Keratinocyte (primary cell): ENCODE measurements at regions not wholly inside any gene's neighbourhood (a gene's known extent, or its start where the extent isn't known, plus 50 kb on each side); places are given as distances from the start of the nearest gene placed in this dataset.

Experiments used
- DNase-seq: peaks from one replicate; pipeline ENCODE4 v3.0.0-alpha.2; 2011; ENCODE audit warnings: low read depth, missing footprints, low spot score
- FAIRE-seq: peaks from 2 replicates; lab custom pipeline; 2011; peaks lifted over from hg19 to GRCh38; lab: Jason Lieb, UNC
- H2AFZ ChIP-seq: 2 replicates; pipeline ENCODE4 v1.6.0; 2012; ENCODE audit warnings: low read length, control low read depth, inconsistent platforms; ENCODE audit not compliant: control insufficient read depth
- H3K27ac ChIP-seq: 2 replicates; pipeline ENCODE4 v1.5.1; 2011; ENCODE audit warnings: low read length; ENCODE audit not compliant: control insufficient read depth, insufficient read depth
- H3K27me3 ChIP-seq: 3 replicates; pipeline ENCODE4 v1.6.0; 2011; ENCODE audit warnings: low read length; ENCODE audit not compliant: control insufficient read depth, insufficient read depth; ENCODE audit errors: extremely low read depth
- H3K36me3 ChIP-seq, 2 experiments: 2 replicates in 1 of 2; 3 replicates in 1 of 2; pipeline ENCODE4 v1.5.1; 2011; ENCODE audit warnings: low read length in 2 of 2, mild to moderate bottlenecking in 1 of 2; ENCODE audit not compliant: control insufficient read depth in 2 of 2, insufficient read depth in 2 of 2; ENCODE audit errors: extremely low read depth in 1 of 2
- H3K4me1 ChIP-seq: 3 replicates; pipeline ENCODE4 v1.5.1; 2011; ENCODE audit warnings: low read length; ENCODE audit not compliant: control insufficient read depth, insufficient read depth; ENCODE audit errors: extremely low read depth
- H3K4me2 ChIP-seq: 3 replicates; pipeline ENCODE4 v1.6.0; 2011; ENCODE audit warnings: low read depth, low read length; ENCODE audit not compliant: control insufficient read depth, insufficient read depth; ENCODE audit errors: extremely low read depth
- H3K4me3 ChIP-seq, 3 experiments: fragments of 200-600 bp in 1 of 3; sonication (generic) in 1 of 3; 2 replicates in 2 of 3; 3 replicates in 1 of 3; pipeline ENCODE4 v1.5.1; 2011 to 2016; ENCODE audit warnings: low read length in 3 of 3, mild to moderate bottlenecking in 3 of 3, control low read depth in 2 of 3, inconsistent platforms in 1 of 3, low read depth in 1 of 3, mixed read lengths in 1 of 3, mixed run types in 1 of 3, moderate library complexity in 1 of 3; ENCODE audit not compliant: control insufficient read depth in 2 of 3, insufficient read depth in 2 of 3; ENCODE audit errors: extremely low read depth in 1 of 3
- H3K79me2 ChIP-seq: 2 replicates; pipeline ENCODE4 v1.6.0; 2012; ENCODE audit warnings: low read length; ENCODE audit not compliant: control insufficient read depth, insufficient read depth
- H3K9ac ChIP-seq: 3 replicates; pipeline ENCODE4 v1.6.0; 2011; ENCODE audit warnings: low read length; ENCODE audit not compliant: control insufficient read depth, insufficient read depth; ENCODE audit errors: extremely low read depth
- H3K9me1 ChIP-seq: 3 replicates; pipeline ENCODE4 v1.6.0; 2011; ENCODE audit warnings: low read length; ENCODE audit not compliant: control insufficient read depth, insufficient read depth; ENCODE audit errors: extremely low read depth
- H3K9me3 ChIP-seq: 2 replicates; pipeline ENCODE4 v1.5.1; 2012; ENCODE audit warnings: low read depth, low read length; ENCODE audit not compliant: control insufficient read depth
- H4K20me1 ChIP-seq: 3 replicates; pipeline ENCODE4 v1.6.0; 2011; ENCODE audit warnings: low read length; ENCODE audit not compliant: control insufficient read depth, insufficient read depth; ENCODE audit errors: extremely low read depth
- CTCF ChIP-seq, 3 experiments: IDR thresholded peaks in 1 of 3; conservative IDR thresholded peaks in 1 of 3; optimal IDR thresholded peaks in 1 of 3; 2 replicates in 2 of 3; 3 replicates in 1 of 3; pipeline versions ENCODE3 to v1.5.1; 2011; ENCODE audit warnings: low read length in 3 of 3, mild to moderate bottlenecking in 3 of 3, moderate library complexity in 2 of 3, control low read depth in 1 of 3, inconsistent platforms in 1 of 3; ENCODE audit not compliant: insufficient read depth in 2 of 3; ENCODE audit errors: extremely low read depth in 1 of 3
- EZH2 ChIP-seq: IDR thresholded peaks from one replicate; pipeline ENCODE4 v1.6.1; 2012; ENCODE audit warnings: inconsistent platforms, mild to moderate bottlenecking, low read length, moderate library complexity
- dilution Hi-C: fragments of 300-500 bp; cut with MboI; formaldehyde crosslinking; loops from one replicate; pipeline ENCODE4 v1.7.0; 2020; ENCODE audit warnings: low sequenced_read_pairs; ENCODE audit not compliant: extremely low pct_ligation_motif_present

DNA sequence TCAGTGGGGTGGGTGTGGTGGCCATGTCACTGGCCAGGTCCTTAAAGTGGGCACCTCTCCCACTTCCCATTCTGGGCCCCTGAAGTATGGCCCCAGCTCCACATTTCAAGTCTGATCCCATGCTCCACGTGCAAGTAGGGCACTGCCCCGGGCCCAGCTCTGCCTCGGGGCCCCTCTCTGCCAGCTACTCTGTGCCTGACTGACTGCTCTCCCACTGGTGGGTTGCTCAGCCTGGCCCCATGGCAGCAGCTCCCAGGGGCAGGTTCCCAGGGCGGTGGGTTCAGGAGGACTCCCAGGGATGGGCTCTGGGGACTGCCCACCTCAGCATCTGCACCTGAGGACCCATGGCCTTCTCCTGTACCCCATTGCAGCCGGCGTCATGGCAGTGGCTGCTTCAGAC is 110.2 kb upstream of the FAM180A start:
- Histone ChIP-seq H3K36me3 (no peaks in the 10 kb centered on the region), H3K4me3 (no peak overlapping the region), H3K4me1 (peaks cover 9% of the 10 kb centered on the region), H4K20me1 (no peaks in the 10 kb centered on the region), H3K27me3 (no peaks in the 10 kb centered on the region), H3K27ac (no peak overlapping the region), H3K9me3 (no peaks in the 10 kb centered on the region), H2AFZ (no peak overlapping the region), H3K9me1 (no peaks in the 10 kb centered on the region), H3K79me2 (no peaks in the 10 kb centered on the region), H3K4me2 (no peak overlapping the region), H3K9ac (no peak overlapping the region)
- dilution Hi-C loops: no loop called here
- no peak for DNase-seq
- TF ChIP-seq EZH2 (no peak), CTCF (optimal IDR thresholded peaks at IDR 0.05 in 1 of 3, IDR thresholded peaks at IDR 0.05 in 1 of 3, conservative IDR thresholded peaks at IDR 0.05 in 1 of 3; ENCODE audit: extremely low read depth in 1 of 3, insufficient read depth in 2 of 3, low read length in 3 of 3) (no peak)
- no peak for FAIRE-seq

GRCh38 chr7:135858379-135858778 is 109.8 kb upstream of the FAM180A start:
- H3K27me3 ChIP-seq: no peaks in the 10 kb centered on the region
- no peak overlapping the region for H3K27ac ChIP-seq
- H3K36me3 ChIP-seq: no peaks in the 10 kb centered on the region
- H3K9me3 ChIP-seq: no peaks in the 10 kb centered on the region
- FAIRE-seq (no peak), DNase-seq (no peak)
- H3K4me1 ChIP-seq: peaks cover 12% of the 10 kb centered on the region
- dilution Hi-C loops: no loop called here
- H3K9ac ChIP-seq: no peak overlapping the region
- no peak overlapping the region for H2AFZ ChIP-seq
- H3K4me2 ChIP-seq: no peak overlapping the region
- TF ChIP-seq CTCF (optimal IDR thresholded peaks at IDR 0.05 in 1 of 3, IDR thresholded peaks at IDR 0.05 in 1 of 3, conservative IDR thresholded peaks at IDR 0.05 in 1 of 3; ENCODE audit: extremely low read depth in 1 of 3, insufficient read depth in 2 of 3, low read length in 3 of 3): no peak
- no peak for TF ChIP-seq EZH2
- no peaks in the 10 kb centered on the region for H3K9me1 ChIP-seq
- no peaks in the 10 kb centered on the region for H3K79me2 ChIP-seq
- H3K4me3 ChIP-seq: no peak overlapping the region
- H4K20me1 ChIP-seq: no peaks in the 10 kb centered on the region
